A549 (cell line): ENCODE measurements at regions not wholly inside any gene's neighbourhood (a gene's known extent, or its start where the extent isn't known, plus 50 kb on each side); places are given as distances from the start of the nearest gene placed in this dataset.

Experiments used
- ATAC-seq, 2 experiments: fragments of 200-7000 bp in 1 of 2; fragments of >200 bp in 1 of 2; cut with Nextera tagmentation in 1 of 2; cut with Tn5 transposase in 1 of 2; 3 replicates each; pipeline versions ENCODE4 v1.8.0 to v1.9.1; 2018 to 2020; ENCODE audit warnings: mild to moderate bottlenecking in 1 of 2, moderate library complexity in 1 of 2
- CTCF ChIA-PET: fragments of 300-600 bp; sonication (Branson Sonifier 250); formaldehyde crosslinking; extraction: SDS; loops from one replicate; lab custom pipeline; 2021; ENCODE audit warnings: antibody characterized with exemption, inconsistent platforms; lab: Yijun Ruan, JAX
- POLR2A ChIA-PET: fragments of 350-600 bp; formaldehyde crosslinking; extraction: SDS; loops from one replicate; lab custom pipeline; 2021; ENCODE audit warnings: antibody characterized with exemption, inconsistent platforms; lab: Yijun Ruan, JAX
- DNase-seq, 2 experiments: peaks; one replicate each; pipeline versions ENCODE4 v3.0.0 to v3.0.0-alpha.2; 2011 to 2016; ENCODE audit warnings: low read depth in 1 of 2, low spot score in 1 of 2
- FAIRE-seq: peaks from 2 replicates; lab custom pipeline; 2011; peaks lifted over from hg19 to GRCh38; lab: Jason Lieb, UNC
- H3K27ac ChIP-seq, 2 experiments: fragments of >200 bp; sonication (Bioruptor Twin); formaldehyde crosslinking; 3 replicates each; pipeline ENCODE4 v1.5.1; 2016 to 2017
- H3K4me1 ChIP-seq: fragments of >200 bp; sonication (Bioruptor Twin); formaldehyde crosslinking; 3 replicates; pipeline ENCODE4 v1.6.1; 2016
- H3K4me2 ChIP-seq: fragments of >200 bp; sonication (Bioruptor Twin); formaldehyde crosslinking; 3 replicates; pipeline ENCODE4 v1.6.1; 2016
- H3K4me3 ChIP-seq: fragments of >200 bp; sonication (Bioruptor Twin); formaldehyde crosslinking; 3 replicates; pipeline ENCODE4 v1.5.1; 2016
- H3K9me3 ChIP-seq: fragments of >200 bp; sonication (Bioruptor Twin); formaldehyde crosslinking; 3 replicates; pipeline ENCODE4 v1.6.1; 2016
- BHLHE40 ChIP-seq: IDR thresholded peaks from 2 replicates; pipeline ENCODE4 v1.6.1; 2012; ENCODE audit warnings: low read depth, low read length, inconsistent platforms
- CBX8 ChIP-seq: fragments of 200-600 bp; sonication (generic); IDR thresholded peaks from 2 replicates; pipeline ENCODE4 v1.6.1; 2016
- ELK1 ChIP-seq: fragments of 150-350 bp; IDR thresholded peaks from 2 replicates; pipeline ENCODE4 v1.6.1; 2014; ENCODE audit warnings: low read depth, mild to moderate bottlenecking, low read length
- ESRRA ChIP-seq: fragments of 150-350 bp; IDR thresholded peaks from 2 replicates; pipeline ENCODE4 v1.6.1; 2014; ENCODE audit warnings: mild to moderate bottlenecking, low read length, borderline replicate concordance
- FOSB ChIP-seq: fragments of 250-450 bp; sonication (Bioruptor Pico); IDR thresholded peaks from 2 replicates; pipeline ENCODE4 v1.5.0; 2020; ENCODE audit warnings: mild to moderate bottlenecking, moderate library complexity
- FOSL2 ChIP-seq, 2 experiments: fragments of 450-650 bp in 1 of 2; fragments of >200 bp in 1 of 2; sonication (Bioruptor Twin) in 1 of 2; formaldehyde crosslinking; IDR thresholded peaks; 2 replicates each; pipeline versions ENCODE4 v1.5.0 to v1.6.1; 2016 to 2020; ENCODE audit warnings: mild to moderate bottlenecking in 1 of 2, moderate library complexity in 1 of 2
- HOXB13 ChIP-seq: fragments of 250-450 bp; sonication (Bioruptor Pico); IDR thresholded peaks from 2 replicates; pipeline ENCODE4 v1.5.0; 2020; ENCODE audit warnings: low read depth, mild to moderate bottlenecking, moderate library complexity
- HOXB5 ChIP-seq: fragments of 250-450 bp; sonication (Bioruptor Pico); IDR thresholded peaks from 2 replicates; pipeline ENCODE4 v1.5.0; 2020; ENCODE audit warnings: mild to moderate bottlenecking, moderate library complexity
- JUN ChIP-seq, 2 experiments: fragments of >200 bp; sonication (Bioruptor Twin); formaldehyde crosslinking; IDR thresholded peaks; 2 replicates in 1 of 2; 3 replicates in 1 of 2; pipeline ENCODE4 v1.6.1; 2016 to 2017
- MAFK ChIP-seq: fragments of 450-650 bp; IDR thresholded peaks from 2 replicates; pipeline ENCODE4 v1.6.1; 2014; ENCODE audit not compliant: partially characterized antibody
- MAZ ChIP-seq: fragments of 150-350 bp; IDR thresholded peaks from 2 replicates; pipeline ENCODE4 v1.6.1; 2014; ENCODE audit warnings: antibody characterized with exemption, low read depth, low read length, borderline replicate concordance
- MYC ChIP-seq: IDR thresholded peaks from 2 replicates; pipeline ENCODE4 v1.6.1; 2012; ENCODE audit warnings: mild to moderate bottlenecking, inconsistent platforms, low read length, improper control_type of control experiment, borderline replicate concordance
- NPAS2 ChIP-seq: fragments of 250-450 bp; sonication (Bioruptor Pico); IDR thresholded peaks from 2 replicates; pipeline ENCODE4 v1.8.0; 2022; ENCODE audit warnings: mild to moderate bottlenecking, moderate library complexity, borderline replicate concordance
- NR3C1 ChIP-seq: fragments of >200 bp; sonication (Bioruptor Twin); formaldehyde crosslinking; IDR thresholded peaks from 3 replicates; pipeline ENCODE4 v1.6.1; 2017
- RAD21 ChIP-seq, 2 experiments: fragments of >200 bp in 1 of 2; sonication (Bioruptor Twin) in 1 of 2; formaldehyde crosslinking in 1 of 2; IDR thresholded peaks in 1 of 2; conservative IDR thresholded peaks in 1 of 2; 2 replicates in 1 of 2; 3 replicates in 1 of 2; pipeline ENCODE4 v1.6.1; 2012 to 2018; ENCODE audit warnings: inconsistent platforms in 1 of 2
- RARB ChIP-seq: fragments of 250-450 bp; sonication (Bioruptor Pico); IDR thresholded peaks from 2 replicates; pipeline ENCODE4 v1.8.0; 2021; ENCODE audit warnings: mild to moderate bottlenecking, moderate library complexity
- TFCP2L1 ChIP-seq: fragments of 250-450 bp; sonication (Bioruptor Pico); IDR thresholded peaks from 2 replicates; pipeline ENCODE4 v1.5.0; 2021; ENCODE audit warnings: mild to moderate bottlenecking
- ZC3H11A ChIP-seq: fragments of 450-650 bp; IDR thresholded peaks from 2 replicates; pipeline ENCODE4 v1.6.1; 2014; ENCODE audit warnings: antibody characterized with exemption, mild to moderate bottlenecking
- ZFP36 ChIP-seq: fragments of 450-650 bp; IDR thresholded peaks from 2 replicates; pipeline ENCODE4 v1.6.1; 2014; ENCODE audit warnings: borderline replicate concordance; ENCODE audit not compliant: partially characterized antibody
- WGBS: methylation state at CpG from one replicate; pipeline ENCODE4 v1.1.6; 2017; ENCODE audit errors: missing lambda C conversion rate; 5-methylcytosine and 5-hydroxymethylcytosine counted together
- TF ChIP-seq, protein P1 (sequence below): fragments of >200 bp; sonication (Bioruptor Twin); formaldehyde crosslinking; IDR thresholded peaks from 2 replicates; pipeline ENCODE4 v1.6.1; 2016
- TF ChIP-seq, protein P2 (sequence below): fragments of >200 bp; sonication (Bioruptor Twin); formaldehyde crosslinking; IDR thresholded peaks from 3 replicates; pipeline ENCODE4 v1.5.1; 2016
- TF ChIP-seq, protein P3 (sequence below): fragments of >200 bp; sonication (Bioruptor Twin); formaldehyde crosslinking; IDR thresholded peaks from 3 replicates; pipeline ENCODE4 v1.6.1; 2016
- TF ChIP-seq, protein P4 (sequence below): fragments of 250-450 bp; sonication (Bioruptor Pico); IDR thresholded peaks from 2 replicates; pipeline ENCODE4 v1.5.0; 2021; ENCODE audit warnings: mild to moderate bottlenecking, moderate library complexity, borderline replicate concordance

DNA sequence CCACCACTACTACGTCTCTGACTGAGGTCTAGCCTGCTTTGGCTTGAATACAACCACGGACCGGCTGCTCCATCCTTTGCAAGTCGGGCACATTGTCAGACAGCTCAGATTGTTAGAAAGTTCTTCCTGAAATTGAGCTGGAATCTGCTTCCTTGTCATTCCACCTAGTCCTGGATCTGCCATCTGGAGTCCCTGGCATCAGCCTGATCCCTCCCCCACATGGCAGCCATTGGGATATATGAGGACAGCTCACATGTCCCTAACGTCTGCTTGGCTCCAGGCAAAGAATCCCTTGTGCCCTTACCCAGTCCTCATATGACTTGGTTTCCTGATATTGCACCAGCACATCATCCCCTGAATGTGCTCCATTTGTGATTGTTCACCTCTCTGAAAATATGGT is 56.3 kb upstream of the SYT6 start:
- Histone ChIP-seq H3K27ac (no peak overlapping the region), H3K4me2 (no peak overlapping the region), H3K4me3 (no peak overlapping the region), H3K4me1 (no peaks in the 10 kb centered on the region)
- FAIRE-seq (no peak), DNase-seq (no peak), ATAC-seq (no peak)
- POLR2A ChIA-PET: no interaction called here
- WGBS: 21% methylated on average over 5 of the region's 5 CpGs
- TF ChIP-seq FOSL2 (IDR thresholded peaks at IDR 0.05) (no peak), FOSL2 (CRISPR knock-in tag; IDR thresholded peaks at IDR 0.05) (no peak), CBX8 (no peak), MAFK (no peak), HOXB5 (no peak), NPAS2 (no peak), MYC (no peak), ZFP36 (no peak), TFCP2L1 (no peak)
- TF ChIP-seq, protein P1, sequence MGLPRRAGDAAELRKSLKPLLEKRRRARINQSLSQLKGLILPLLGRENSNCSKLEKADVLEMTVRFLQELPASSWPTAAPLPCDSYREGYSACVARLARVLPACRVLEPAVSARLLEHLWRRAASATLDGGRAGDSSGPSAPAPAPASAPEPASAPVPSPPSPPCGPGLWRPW: no peak
- TF ChIP-seq, protein P2, sequence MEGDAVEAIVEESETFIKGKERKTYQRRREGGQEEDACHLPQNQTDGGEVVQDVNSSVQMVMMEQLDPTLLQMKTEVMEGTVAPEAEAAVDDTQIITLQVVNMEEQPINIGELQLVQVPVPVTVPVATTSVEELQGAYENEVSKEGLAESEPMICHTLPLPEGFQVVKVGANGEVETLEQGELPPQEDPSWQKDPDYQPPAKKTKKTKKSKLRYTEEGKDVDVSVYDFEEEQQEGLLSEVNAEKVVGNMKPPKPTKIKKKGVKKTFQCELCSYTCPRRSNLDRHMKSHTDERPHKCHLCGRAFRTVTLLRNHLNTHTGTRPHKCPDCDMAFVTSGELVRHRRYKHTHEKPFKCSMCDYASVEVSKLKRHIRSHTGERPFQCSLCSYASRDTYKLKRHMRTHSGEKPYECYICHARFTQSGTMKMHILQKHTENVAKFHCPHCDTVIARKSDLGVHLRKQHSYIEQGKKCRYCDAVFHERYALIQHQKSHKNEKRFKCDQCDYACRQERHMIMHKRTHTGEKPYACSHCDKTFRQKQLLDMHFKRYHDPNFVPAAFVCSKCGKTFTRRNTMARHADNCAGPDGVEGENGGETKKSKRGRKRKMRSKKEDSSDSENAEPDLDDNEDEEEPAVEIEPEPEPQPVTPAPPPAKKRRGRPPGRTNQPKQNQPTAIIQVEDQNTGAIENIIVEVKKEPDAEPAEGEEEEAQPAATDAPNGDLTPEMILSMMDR: no peak
- TF ChIP-seq, protein P3, sequence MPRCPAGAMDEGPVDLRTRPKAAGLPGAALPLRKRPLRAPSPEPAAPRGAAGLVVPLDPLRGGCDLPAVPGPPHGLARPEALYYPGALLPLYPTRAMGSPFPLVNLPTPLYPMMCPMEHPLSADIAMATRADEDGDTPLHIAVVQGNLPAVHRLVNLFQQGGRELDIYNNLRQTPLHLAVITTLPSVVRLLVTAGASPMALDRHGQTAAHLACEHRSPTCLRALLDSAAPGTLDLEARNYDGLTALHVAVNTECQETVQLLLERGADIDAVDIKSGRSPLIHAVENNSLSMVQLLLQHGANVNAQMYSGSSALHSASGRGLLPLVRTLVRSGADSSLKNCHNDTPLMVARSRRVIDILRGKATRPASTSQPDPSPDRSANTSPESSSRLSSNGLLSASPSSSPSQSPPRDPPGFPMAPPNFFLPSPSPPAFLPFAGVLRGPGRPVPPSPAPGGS: no peak
- TF ChIP-seq, all 56 proteins: peak for 0
- H3K9me3 ChIP-seq: no peaks in the 10 kb centered on the region
- CTCF ChIA-PET: interaction anchor here (1.0 to 1.8 kb wide), 2 partner anchors 9 to 73 kb away, joined by 3 to 6 read pairs; no protein-coding TSS in a partner anchor

- CTCF ChIA-PET: no interaction called here
- no peak overlapping the region for H3K4me2 ChIP-seq
- H3K9me3 ChIP-seq: no peaks in the 10 kb centered on the region
- WGBS: 94% methylated on average over 3 of the region's 4 CpGs
- no peak for TF ChIP-seq MYC
- no peak for TF ChIP-seq RARB (CRISPR knock-in tag)
- TF ChIP-seq JUN (IDR thresholded peaks at IDR 0.05): no peak
- TF ChIP-seq MAZ: no peak
- TF ChIP-seq NR3C1: no peak
- no peak for TF ChIP-seq FOSB (CRISPR knock-in tag)
- TF ChIP-seq ESRRA: no peak
- TF ChIP-seq, protein P4, sequence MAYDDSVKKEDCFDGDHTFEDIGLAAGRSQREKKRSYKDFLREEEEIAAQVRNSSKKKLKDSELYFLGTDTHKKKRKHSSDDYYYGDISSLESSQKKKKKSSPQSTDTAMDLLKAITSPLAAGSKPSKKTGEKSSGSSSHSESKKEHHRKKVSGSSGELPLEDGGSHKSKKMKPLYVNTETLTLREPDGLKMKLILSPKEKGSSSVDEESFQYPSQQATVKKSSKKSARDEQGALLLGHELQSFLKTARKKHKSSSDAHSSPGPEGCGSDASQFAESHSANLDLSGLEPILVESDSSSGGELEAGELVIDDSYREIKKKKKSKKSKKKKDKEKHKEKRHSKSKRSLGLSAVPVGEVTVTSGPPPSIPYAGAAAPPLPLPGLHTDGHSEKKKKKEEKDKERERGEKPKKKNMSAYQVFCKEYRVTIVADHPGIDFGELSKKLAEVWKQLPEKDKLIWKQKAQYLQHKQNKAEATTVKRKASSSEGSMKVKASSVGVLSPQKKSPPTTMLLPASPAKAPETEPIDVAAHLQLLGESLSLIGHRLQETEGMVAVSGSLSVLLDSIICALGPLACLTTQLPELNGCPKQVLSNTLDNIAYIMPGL: no peak
- TF ChIP-seq, protein P3: no peak
- TF ChIP-seq BHLHE40: no peak
- TF ChIP-seq ZC3H11A: no peak
- TF ChIP-seq HOXB13: no peak
- no peak for TF ChIP-seq ELK1
- TF ChIP-seq RAD21 (conservative IDR thresholded peaks at IDR 0.05 in 1 of 2, IDR thresholded peaks at IDR 0.05 in 1 of 2): no peak
- TF ChIP-seq, protein P2: no peak
- no peak overlapping the region for H3K27ac ChIP-seq
- FAIRE-seq (no peak), DNase-seq (no peak), ATAC-seq (no peak)
- no peaks in the 10 kb centered on the region for H3K4me1 ChIP-seq
- POLR2A ChIA-PET: no interaction called here
- no peak overlapping the region for H3K4me3 ChIP-seq
These were observed 55.0 kb upstream of the SYT6 start for GRCh38 chr1:114208714-114209113.
